ENCODE measurements at regions not wholly inside any gene's neighbourhood (a gene's known extent, or its start where the extent isn't known, plus 50 kb on each side); places are given as distances from the start of the nearest gene placed in this dataset.

- TF ChIP-seq GATA3 (IDR thresholded peaks at IDR 0.05; ENCODE audit: low read depth, low read length) (no peak), GATA2 (IDR thresholded peaks at IDR 0.05; ENCODE audit: low read depth, low read length) (no peak)
These were observed 427.1 kb upstream of the NOX3 start for GRCh38 chr6:155882527-155883333.

DNA sequence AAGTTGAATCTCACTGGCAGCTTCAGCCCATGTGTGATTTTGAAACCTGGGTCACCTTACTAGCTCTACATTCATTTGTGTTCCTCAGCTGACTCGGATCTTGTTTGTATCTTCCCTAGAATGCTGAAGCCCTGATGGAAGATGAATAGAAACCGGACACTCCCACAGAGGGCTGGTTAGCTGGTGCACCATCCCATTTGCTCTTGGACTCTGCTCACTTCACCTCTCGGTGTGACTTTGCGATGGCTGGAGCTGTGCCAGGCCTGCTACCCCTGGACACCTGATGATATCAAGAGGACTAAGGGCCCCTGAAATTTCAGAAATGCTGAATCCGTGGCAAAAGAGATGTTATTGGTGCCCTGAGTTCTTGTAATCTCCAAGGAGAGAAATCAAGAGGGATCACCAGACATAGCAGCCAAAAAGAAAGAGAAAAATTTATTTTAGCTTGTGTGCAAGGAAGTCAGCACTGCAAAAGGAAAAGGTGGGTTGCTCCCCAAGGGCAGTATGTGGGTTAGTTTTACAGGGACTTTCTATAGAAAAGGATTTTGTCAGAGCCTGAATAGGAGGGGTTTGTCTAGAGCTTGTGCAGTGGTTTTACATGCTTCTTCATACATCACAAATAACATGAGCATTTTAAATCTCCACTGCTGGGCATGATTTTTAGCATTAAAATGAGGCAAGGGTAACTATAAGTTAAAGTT, 426.3 kb upstream of the NOX3 start:
- TF ChIP-seq GATA3 (IDR thresholded peaks at IDR 0.05; ENCODE audit: low read depth, low read length), result no peak
- TF ChIP-seq GATA2 (IDR thresholded peaks at IDR 0.05; ENCODE audit: low read depth, low read length), result no peak

DNA sequence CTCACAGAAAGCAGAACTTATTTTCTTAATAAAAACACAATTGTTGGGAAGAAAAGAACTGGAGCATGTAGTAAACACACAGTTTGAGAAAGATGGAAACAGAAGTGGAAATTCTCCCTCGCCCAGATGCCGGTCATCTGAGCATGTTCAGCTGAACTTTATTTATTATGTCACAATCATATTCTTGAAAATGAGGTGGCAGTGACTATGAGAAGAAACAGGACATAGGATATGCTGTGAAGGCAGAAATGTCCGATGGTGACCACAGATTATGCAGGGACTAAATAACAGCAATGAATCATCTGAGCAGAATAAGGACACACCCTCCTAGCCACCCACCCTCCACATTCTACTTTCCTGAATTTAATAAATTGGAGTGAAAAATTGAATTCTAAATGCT, 425.3 kb upstream of the NOX3 start:
- TF ChIP-seq GATA3 (IDR thresholded peaks at IDR 0.05; ENCODE audit: low read depth, low read length) (no peak), GATA2 (IDR thresholded peaks at IDR 0.05; ENCODE audit: low read depth, low read length) (no peak)

- TF ChIP-seq GATA3 (IDR thresholded peaks at IDR 0.05; ENCODE audit: low read depth, low read length), result no peak
- TF ChIP-seq GATA2 (IDR thresholded peaks at IDR 0.05; ENCODE audit: low read depth, low read length), result no peak
These were observed 417.3 kb upstream of the NOX3 start for GRCh38 chr6:155872961-155873360.

- TF ChIP-seq GATA2 (IDR thresholded peaks at IDR 0.05; ENCODE audit: low read depth, low read length), result peak; percentile 80
- peak; percentile 83 for TF ChIP-seq GATA3 (IDR thresholded peaks at IDR 0.05; ENCODE audit: low read depth, low read length)
These were observed 412.0 kb upstream of the NOX3 start for GRCh38 chr6:155867682-155868081.

- TF ChIP-seq GATA2 (IDR thresholded peaks at IDR 0.05; ENCODE audit: low read depth, low read length), result no peak
- no peak for TF ChIP-seq GATA3 (IDR thresholded peaks at IDR 0.05; ENCODE audit: low read depth, low read length)
These were observed 406.2 kb upstream of the NOX3 start for GRCh38 chr6:155861821-155862220.

DNA sequence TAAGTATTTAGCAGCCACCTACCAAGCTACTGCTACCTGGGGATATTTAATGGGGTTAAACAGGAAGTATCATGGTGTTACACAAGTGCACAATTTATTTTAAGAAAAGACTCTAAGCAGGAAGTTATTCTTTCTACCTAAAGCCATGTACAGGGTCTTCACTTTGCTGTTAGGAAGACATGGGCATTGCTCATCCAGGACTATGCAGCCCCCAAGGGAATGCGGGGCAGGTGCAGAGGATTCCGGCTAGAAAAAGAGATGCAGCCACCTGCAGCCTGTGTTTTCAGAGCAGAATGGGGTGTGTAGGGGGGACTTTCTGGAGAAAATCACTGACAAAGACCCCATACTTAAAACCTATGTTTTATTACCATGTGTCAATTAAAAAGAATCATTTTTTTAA, 399.1 kb upstream of the NOX3 start:
- TF ChIP-seq GATA3 (IDR thresholded peaks at IDR 0.05; ENCODE audit: low read depth, low read length), result no peak
- no peak for TF ChIP-seq GATA2 (IDR thresholded peaks at IDR 0.05; ENCODE audit: low read depth, low read length)

GRCh38 chr6:155853011-155853410, 397.4 kb upstream of the NOX3 start:
- TF ChIP-seq GATA3 (IDR thresholded peaks at IDR 0.05; ENCODE audit: low read depth, low read length) (no peak), GATA2 (IDR thresholded peaks at IDR 0.05; ENCODE audit: low read depth, low read length) (no peak)

GRCh38 chr6:155850408-155850841, 394.8 kb upstream of the NOX3 start:
- TF ChIP-seq GATA3 (IDR thresholded peaks at IDR 0.05; ENCODE audit: low read depth, low read length), result no peak
- TF ChIP-seq GATA2 (IDR thresholded peaks at IDR 0.05; ENCODE audit: low read depth, low read length), result no peak

- TF ChIP-seq GATA2 (IDR thresholded peaks at IDR 0.05; ENCODE audit: low read depth, low read length) (no peak), GATA3 (IDR thresholded peaks at IDR 0.05; ENCODE audit: low read depth, low read length) (no peak)
These were observed 392.1 kb upstream of the NOX3 start for GRCh38 chr6:155847711-155848110.

GRCh38 chr6:155837474-155837873, 381.8 kb upstream of the NOX3 start:
- TF ChIP-seq GATA2 (IDR thresholded peaks at IDR 0.05; ENCODE audit: low read depth, low read length) (no peak), GATA3 (IDR thresholded peaks at IDR 0.05; ENCODE audit: low read depth, low read length) (no peak)

DNA sequence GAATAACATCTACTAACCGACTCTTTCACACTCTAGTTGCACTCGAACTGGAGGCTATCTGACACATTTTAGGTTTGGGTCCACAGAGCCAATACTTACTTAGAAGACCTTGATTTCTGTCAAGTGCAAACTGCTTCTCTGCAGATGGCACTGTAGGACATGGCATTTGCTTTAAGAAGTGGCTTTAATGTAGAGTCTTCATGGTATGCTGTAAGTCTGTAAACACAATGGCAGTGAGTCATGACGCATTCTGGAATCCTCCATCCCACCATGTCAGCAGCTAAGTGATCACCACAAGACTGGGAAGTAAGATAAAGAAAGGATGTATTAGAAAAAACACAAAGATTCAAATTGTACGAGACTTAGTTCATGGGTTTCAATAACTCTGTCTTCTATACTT, 377.0 kb upstream of the NOX3 start:
- TF ChIP-seq GATA3 (IDR thresholded peaks at IDR 0.05; ENCODE audit: low read depth, low read length) (no peak), GATA2 (IDR thresholded peaks at IDR 0.05; ENCODE audit: low read depth, low read length) (no peak)

- no peak for TF ChIP-seq GATA2 (IDR thresholded peaks at IDR 0.05; ENCODE audit: low read depth, low read length)
These were observed 374.9 kb upstream of the NOX3 start for GRCh38 chr6:155830531-155830930.

DNA sequence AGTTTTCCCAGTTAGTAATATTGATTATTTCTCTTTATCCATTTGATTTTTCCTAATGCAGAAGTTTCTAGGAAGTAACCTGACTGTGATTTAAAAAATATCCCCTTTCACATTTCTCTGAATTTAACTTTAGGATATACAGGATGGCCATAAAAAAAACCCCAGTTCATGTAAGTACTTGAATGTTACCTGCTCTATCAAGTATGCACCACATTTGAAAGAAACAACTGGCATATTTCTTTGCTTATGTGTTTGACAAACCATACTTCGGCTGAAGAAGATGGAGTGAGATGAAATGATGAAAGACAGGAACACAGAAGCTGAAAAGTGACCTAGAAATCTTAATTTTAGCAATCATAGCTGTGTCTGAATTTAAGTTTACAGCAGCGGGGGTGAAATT, 374.0 kb upstream of the NOX3 start:
- TF ChIP-seq GATA3 (IDR thresholded peaks at IDR 0.05; ENCODE audit: low read depth, low read length) (no peak), GATA2 (IDR thresholded peaks at IDR 0.05; ENCODE audit: low read depth, low read length) (no peak)

DNA sequence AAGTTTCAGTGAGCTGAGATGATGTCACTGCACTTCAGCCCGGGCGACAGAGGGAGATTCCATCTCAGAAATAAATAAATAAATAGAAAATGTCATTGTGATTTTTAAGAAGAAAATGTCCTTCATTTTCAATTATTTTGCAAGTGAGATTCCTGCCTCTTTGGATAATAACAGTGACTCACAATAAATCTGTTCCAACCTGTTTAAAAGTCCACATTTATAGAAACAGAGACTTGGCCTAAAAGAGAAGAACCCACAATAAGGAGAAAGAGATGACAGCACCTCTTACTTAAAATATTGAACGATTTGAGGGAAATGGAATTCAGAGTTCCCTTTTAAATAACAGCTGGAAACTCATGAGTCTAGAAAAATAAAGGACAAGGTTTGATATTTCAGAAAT, 373.4 kb upstream of the NOX3 start:
- TF ChIP-seq GATA3 (IDR thresholded peaks at IDR 0.05; ENCODE audit: low read depth, low read length) (no peak), GATA2 (IDR thresholded peaks at IDR 0.05; ENCODE audit: low read depth, low read length) (no peak)
